ENCODE measurements at regions not wholly inside any gene's neighbourhood (a gene's known extent, or its start where the extent isn't known, plus 50 kb on each side); places are given as distances from the start of the nearest gene placed in this dataset.

- Histone ChIP-seq H3K4me3 (ENCODE audit: low read length in 2 of 2) (no peak overlapping the region), H3K27ac (replicated peaks; ENCODE audit: low read length) (no peak overlapping the region), H3K9ac (ENCODE audit: low read depth, low read length, poor library complexity) (no peak overlapping the region), H3K4ac (ENCODE audit: low read length) (no peak overlapping the region), H2BK15ac (ENCODE audit: low read length) (no peak overlapping the region), H3K9me3 (replicated peaks in 1 of 2; ENCODE audit: control insufficient read depth in 2 of 2, insufficient read depth in 1 of 2, low read depth in 1 of 2, low read length in 2 of 2) (no peaks in the 10 kb centered on the region), H3K4me2 (ENCODE audit: insufficient read depth, low read length, poor library complexity, severe bottlenecking) (no peak overlapping the region), H3K4me1 (ENCODE audit: control insufficient read depth in 2 of 2, insufficient read depth in 1 of 2, low read depth in 1 of 2, low read length in 2 of 2) (peaks cover 0 to 8% of the 10 kb centered on the region in 2 donors), H3K23ac (ENCODE audit: low read depth, low read length, poor library complexity) (no peak overlapping the region), H3K79me1 (ENCODE audit: low read depth, low read length) (no peaks in the 10 kb centered on the region), H2AK5ac (ENCODE audit: low read depth, low read length) (no peak overlapping the region), H3K18ac (ENCODE audit: low read length) (no peak overlapping the region), H4K91ac (ENCODE audit: low read depth, low read length, poor library complexity) (no peak overlapping the region), H3K27me3 (ENCODE audit: control insufficient read depth in 3 of 3, insufficient read depth in 3 of 3, low read depth in 1 of 3, low read length in 3 of 3) (no peaks in the 10 kb centered on the region), H2AFZ (ENCODE audit: low read length) (no peak overlapping the region), H2BK120ac (ENCODE audit: low read depth, low read length) (no peak overlapping the region), H2BK12ac (ENCODE audit: low read length) (no peak overlapping the region), H2BK5ac (ENCODE audit: low read length) (no peak overlapping the region), H4K8ac (ENCODE audit: low read depth, low read length) (no peak overlapping the region), H3K36me3 (replicated peaks in 1 of 2; ENCODE audit: control insufficient read depth in 2 of 2, insufficient read depth in 2 of 2, low read length in 2 of 2) (no peaks in the 10 kb centered on the region), H3K14ac (ENCODE audit: low read length) (no peak overlapping the region)
- WGBS, 2 donors (ENCODE audit: extremely low coverage in 2 of 2, insufficient read length in 2 of 2, insufficient replicate concordance in 1 of 2), result no CpG with 5 or more reads among the region's 1 CpG
- DNase-seq (ENCODE audit: low spot score), result no peak
Observed at GRCh38 chr18:52289392-52289791, 50.6 kb upstream of the DCC start.

Small RNA genes lying in the stretch of these regions (small RNA-seq; reads per million reads assigned to genes)
- 3.2 reads per million for gene RNU1-46P (ENCODE audit: insufficient read depth)
